Stomach (tissue), 4 donors: ENCODE measurements at regions not wholly inside any gene's neighbourhood (a gene's known extent, or its start where the extent isn't known, plus 50 kb on each side); places are given as distances from the start of the nearest gene placed in this dataset.

Experiments used
- EP300 ChIP-seq: sonication (generic); formaldehyde crosslinking; IDR thresholded peaks from one replicate; pipeline ENCODE4 v1.6.1; 2017; ENCODE audit warnings: antibody characterized with exemption
- POLR2A ChIP-seq, 4 donors: fragments of 450-650 bp; IDR thresholded peaks; one replicate each; pipeline ENCODE4 v1.6.1; 2016; ENCODE audit warnings: antibody characterized with exemption in 4 of 4, control low read depth in 2 of 4, mild to moderate bottlenecking in 1 of 4, moderate library complexity in 1 of 4
- POLR2AphosphoS5 ChIP-seq, 3 donors: sonication (generic); formaldehyde crosslinking; IDR thresholded peaks; one replicate each; pipeline ENCODE4 v1.6.1; 2016; ENCODE audit warnings: antibody characterized with exemption in 3 of 3
- TF ChIP-seq, protein P1 (sequence below), 7 experiments: fragments of 450-650 bp in 4 of 7; fragments of 200-600 bp in 3 of 7; sonication (generic) in 3 of 7; IDR thresholded peaks; one replicate each; pipeline ENCODE4 v1.5.1; 2016 to 2019; ENCODE audit warnings: antibody characterized with exemption in 7 of 7, control low read depth in 2 of 7, mild to moderate bottlenecking in 1 of 7

GRCh38 chr2:166758956-166759355 lies 129.3 kb upstream of the XIRP2 start:
- TF ChIP-seq, protein P1, sequence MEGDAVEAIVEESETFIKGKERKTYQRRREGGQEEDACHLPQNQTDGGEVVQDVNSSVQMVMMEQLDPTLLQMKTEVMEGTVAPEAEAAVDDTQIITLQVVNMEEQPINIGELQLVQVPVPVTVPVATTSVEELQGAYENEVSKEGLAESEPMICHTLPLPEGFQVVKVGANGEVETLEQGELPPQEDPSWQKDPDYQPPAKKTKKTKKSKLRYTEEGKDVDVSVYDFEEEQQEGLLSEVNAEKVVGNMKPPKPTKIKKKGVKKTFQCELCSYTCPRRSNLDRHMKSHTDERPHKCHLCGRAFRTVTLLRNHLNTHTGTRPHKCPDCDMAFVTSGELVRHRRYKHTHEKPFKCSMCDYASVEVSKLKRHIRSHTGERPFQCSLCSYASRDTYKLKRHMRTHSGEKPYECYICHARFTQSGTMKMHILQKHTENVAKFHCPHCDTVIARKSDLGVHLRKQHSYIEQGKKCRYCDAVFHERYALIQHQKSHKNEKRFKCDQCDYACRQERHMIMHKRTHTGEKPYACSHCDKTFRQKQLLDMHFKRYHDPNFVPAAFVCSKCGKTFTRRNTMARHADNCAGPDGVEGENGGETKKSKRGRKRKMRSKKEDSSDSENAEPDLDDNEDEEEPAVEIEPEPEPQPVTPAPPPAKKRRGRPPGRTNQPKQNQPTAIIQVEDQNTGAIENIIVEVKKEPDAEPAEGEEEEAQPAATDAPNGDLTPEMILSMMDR (IDR thresholded peaks at IDR 0.05), result no peak
- TF ChIP-seq POLR2A (IDR thresholded peaks at IDR 0.05) (no peak), POLR2AphosphoS5 (IDR thresholded peaks at IDR 0.05) (no peak), EP300 (no peak)
